ENCODE measurements at regions not wholly inside any gene's neighbourhood (a gene's known extent, or its start where the extent isn't known, plus 50 kb on each side); places are given as distances from the start of the nearest gene placed in this dataset.

DNA sequence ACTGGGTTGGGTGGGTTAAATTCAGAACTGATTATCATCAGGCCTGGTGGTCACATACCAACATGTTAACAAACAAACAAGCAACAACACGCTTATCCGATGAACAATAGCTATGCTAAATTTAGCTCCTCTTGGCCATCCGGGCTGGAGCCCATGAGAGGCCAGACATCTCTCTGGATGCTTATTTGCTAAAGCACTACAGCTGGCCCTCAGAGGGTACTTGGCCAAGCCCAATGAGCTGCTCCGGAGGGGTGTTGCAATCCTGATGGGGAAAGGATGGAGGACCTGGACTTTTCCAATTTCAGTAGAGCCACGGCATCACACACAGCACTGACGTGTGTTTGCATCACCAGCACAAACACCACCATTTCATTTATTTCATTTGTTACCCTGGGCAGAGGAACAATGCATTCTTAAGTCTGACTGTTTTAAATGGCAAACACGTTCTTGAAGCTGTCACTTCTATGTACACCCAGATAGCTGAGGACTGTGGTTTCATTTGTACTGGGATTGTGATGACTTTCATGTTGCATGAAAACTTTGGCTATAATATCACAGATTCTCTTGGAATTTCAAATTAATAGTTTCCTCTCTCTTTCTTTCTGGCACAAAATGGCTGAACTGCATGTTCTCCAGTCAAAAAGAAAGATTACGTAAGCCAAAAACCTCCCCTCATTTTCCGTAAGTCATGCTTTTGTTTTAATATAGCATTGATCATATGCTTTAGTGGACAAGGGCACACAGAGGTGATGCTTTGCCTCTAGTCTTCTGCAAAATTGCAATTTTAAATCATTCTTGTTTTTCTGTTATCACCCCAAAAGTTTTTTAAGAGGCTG lies 359.8 kb upstream of the KAZN start:
- peaks cover 0 to 2% (median 0%) of the 10 kb centered on the region in 3 donors for H3K4me1 ChIP-seq (ENCODE audit: control insufficient read depth in 3 of 3, insufficient read depth in 2 of 3, low read depth in 1 of 3, low read length in 2 of 3)
- H3K4me3 ChIP-seq (ENCODE audit: low read depth in 1 of 3, low read length in 3 of 3) = no peak overlapping the region
- DNase-seq (no peak), FAIRE-seq (no peak)
- no peaks in the 10 kb centered on the region for H3K36me3 ChIP-seq (ENCODE audit: control insufficient read depth in 3 of 3, insufficient read depth in 2 of 3, low read depth in 1 of 3, low read length in 3 of 3)
- peak overlapping the region in 1 of 3 donors; percentile 33 for H3K27ac ChIP-seq (ENCODE audit: low read depth in 1 of 3, low read length in 2 of 3)
- no peaks in the 10 kb centered on the region for H3K27me3 ChIP-seq (ENCODE audit: control insufficient read depth in 3 of 3, insufficient read depth in 3 of 3, low read length in 3 of 3)
- WGBS, 3 donors = 69 to 90% (median 84%) methylated on average over 9 of the region's 9 CpGs
- no peaks in the 10 kb centered on the region for H3K9me3 ChIP-seq (ENCODE audit: control insufficient read depth in 2 of 2, insufficient read depth in 1 of 2, low read depth in 1 of 2, low read length in 1 of 2)

DNA sequence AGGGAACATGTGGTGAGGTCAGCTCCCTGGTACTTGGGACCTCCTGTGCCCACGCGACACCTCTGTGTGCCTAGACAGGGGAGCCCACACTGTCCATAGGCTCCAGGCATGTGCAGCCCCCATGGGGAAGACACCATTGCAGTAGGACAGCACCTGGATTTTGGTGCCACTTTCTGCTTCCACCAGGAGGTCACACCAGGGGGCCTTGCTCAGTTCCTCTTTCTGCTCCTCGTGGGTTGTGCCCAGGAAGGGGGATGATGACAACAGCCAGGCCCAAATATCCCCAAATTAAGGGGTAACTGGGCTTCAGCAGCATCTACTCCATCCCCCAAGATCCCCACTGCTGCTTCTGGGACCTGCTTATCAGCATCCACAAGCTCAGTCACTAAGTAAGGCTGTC lies 358.2 kb upstream of the KAZN start:
- Histone ChIP-seq H3K36me3 (ENCODE audit: control insufficient read depth in 3 of 3, insufficient read depth in 2 of 3, low read depth in 1 of 3, low read length in 3 of 3) (no peaks in the 10 kb centered on the region), H3K4me3 (ENCODE audit: low read depth in 1 of 3, low read length in 3 of 3) (no peak overlapping the region), H3K9me3 (ENCODE audit: control insufficient read depth in 2 of 2, insufficient read depth in 1 of 2, low read depth in 1 of 2, low read length in 1 of 2) (no peaks in the 10 kb centered on the region), H3K27me3 (ENCODE audit: control insufficient read depth in 3 of 3, insufficient read depth in 3 of 3, low read length in 3 of 3) (no peaks in the 10 kb centered on the region), H3K27ac (ENCODE audit: low read depth in 1 of 3, low read length in 2 of 3) (peak overlapping the region in 1 of 3 donors; percentile 49), H3K4me1 (ENCODE audit: control insufficient read depth in 3 of 3, insufficient read depth in 2 of 3, low read depth in 1 of 3, low read length in 2 of 3) (peaks cover 0 to 2% (median 0%) of the 10 kb centered on the region in 3 donors)
- FAIRE-seq (no peak), DNase-seq (no peak)
- 84 to 88% (median 86%) methylated on average over 3 of the region's 3 CpGs for WGBS, 3 donors

DNA sequence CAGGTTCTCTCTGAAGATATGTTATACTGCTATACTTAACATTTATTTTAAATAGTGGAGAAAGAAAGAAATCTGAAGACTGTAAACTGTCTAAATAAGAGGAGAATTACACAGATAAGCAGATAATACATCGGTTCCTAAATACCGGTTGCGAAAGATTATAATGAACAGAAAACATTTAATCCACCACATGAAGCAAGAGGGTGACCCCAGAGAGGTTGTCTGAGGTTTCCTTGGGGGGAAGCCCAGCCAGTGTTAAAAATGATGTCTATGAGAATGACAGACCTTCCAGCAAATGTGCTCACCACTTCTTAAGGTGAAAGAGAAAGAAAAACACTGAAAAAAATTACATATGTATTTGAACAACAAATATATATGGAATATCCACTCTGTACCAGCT lies 356.4 kb upstream of the KAZN start:
- DNase-seq (no peak), FAIRE-seq (no peak)
- 71 to 81% (median 77%) methylated on average over 3 of the region's 3 CpGs for WGBS, 3 donors
- Histone ChIP-seq H3K4me3 (ENCODE audit: low read depth in 1 of 3, low read length in 3 of 3) (no peak overlapping the region), H3K4me1 (ENCODE audit: control insufficient read depth in 3 of 3, insufficient read depth in 2 of 3, low read depth in 1 of 3, low read length in 2 of 3) (peaks cover 0 to 2% (median 0%) of the 10 kb centered on the region in 3 donors), H3K27me3 (ENCODE audit: control insufficient read depth in 3 of 3, insufficient read depth in 3 of 3, low read length in 3 of 3) (no peaks in the 10 kb centered on the region), H3K9me3 (ENCODE audit: control insufficient read depth in 2 of 2, insufficient read depth in 1 of 2, low read depth in 1 of 2, low read length in 1 of 2) (no peaks in the 10 kb centered on the region), H3K27ac (ENCODE audit: low read depth in 1 of 3, low read length in 2 of 3) (peak overlapping the region in 1 of 3 donors; percentile 11), H3K36me3 (ENCODE audit: control insufficient read depth in 3 of 3, insufficient read depth in 2 of 3, low read depth in 1 of 3, low read length in 3 of 3) (no peaks in the 10 kb centered on the region)

DNA sequence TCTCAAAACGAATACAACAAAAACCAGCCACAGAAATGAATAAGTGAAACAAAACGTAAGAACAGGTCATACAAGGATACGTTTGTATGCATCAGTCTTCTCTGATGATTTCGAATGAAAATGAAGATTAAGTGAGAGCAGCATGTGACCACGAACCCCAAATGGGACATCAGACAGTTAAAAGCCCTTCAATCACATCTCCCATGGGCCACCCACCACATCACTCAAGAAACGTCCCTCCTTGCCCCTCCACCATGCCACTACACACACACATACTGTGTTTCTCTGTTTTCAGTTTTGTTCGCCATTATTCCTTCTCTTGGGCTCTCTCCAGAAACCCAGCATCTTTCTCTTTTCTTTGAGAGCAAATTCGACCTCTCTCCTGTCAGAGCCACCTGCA lies 355.6 kb upstream of the KAZN start:
- no peak overlapping the region for H3K4me3 ChIP-seq (ENCODE audit: low read depth in 1 of 3, low read length in 3 of 3)
- peak overlapping the region in 1 of 3 donors; percentile 32 for H3K27ac ChIP-seq (ENCODE audit: low read depth in 1 of 3, low read length in 2 of 3)
- H3K27me3 ChIP-seq (ENCODE audit: control insufficient read depth in 3 of 3, insufficient read depth in 3 of 3, low read length in 3 of 3) = no peaks in the 10 kb centered on the region
- H3K4me1 ChIP-seq (ENCODE audit: control insufficient read depth in 3 of 3, insufficient read depth in 2 of 3, low read depth in 1 of 3, low read length in 2 of 3) = peaks cover 0 to 2% (median 0%) of the 10 kb centered on the region in 3 donors
- no peak for DNase-seq
- 76 to 86% (median 76%) methylated on average over 8 of the region's 8 CpGs for WGBS, 3 donors
- no peaks in the 10 kb centered on the region for H3K36me3 ChIP-seq (ENCODE audit: control insufficient read depth in 3 of 3, insufficient read depth in 2 of 3, low read depth in 1 of 3, low read length in 3 of 3)
- no peaks in the 10 kb centered on the region for H3K9me3 ChIP-seq (ENCODE audit: control insufficient read depth in 2 of 2, insufficient read depth in 1 of 2, low read depth in 1 of 2, low read length in 1 of 2)
- no peak for FAIRE-seq

DNA sequence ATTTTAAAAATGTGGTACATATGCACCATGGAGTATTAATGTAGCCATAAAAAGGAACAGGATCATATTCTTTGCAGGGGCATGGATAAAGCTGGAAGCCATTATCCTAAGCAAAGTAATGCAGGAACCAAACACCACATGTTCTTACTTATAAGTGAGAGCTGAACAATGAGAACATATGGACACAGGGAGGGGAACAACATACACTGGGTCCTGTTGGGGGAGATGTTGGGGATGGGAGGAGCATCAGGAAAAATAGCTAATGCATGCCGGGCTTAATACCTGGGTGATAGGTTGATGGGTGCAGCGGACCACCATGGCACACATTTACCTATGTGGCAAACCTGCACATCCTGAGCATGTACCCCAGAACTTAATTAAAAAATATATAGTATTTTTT lies 352.5 kb upstream of the KAZN start:
- H3K4me3 ChIP-seq (ENCODE audit: low read depth in 1 of 3, low read length in 3 of 3) = no peak overlapping the region
- DNase-seq (no peak), FAIRE-seq (no peak)
- 91 to 100% (median 92%) methylated on average over 2 of the region's 2 CpGs for WGBS, 3 donors
- no peaks in the 10 kb centered on the region for H3K36me3 ChIP-seq (ENCODE audit: control insufficient read depth in 3 of 3, insufficient read depth in 2 of 3, low read depth in 1 of 3, low read length in 3 of 3)
- no peaks in the 10 kb centered on the region for H3K9me3 ChIP-seq (ENCODE audit: control insufficient read depth in 2 of 2, insufficient read depth in 1 of 2, low read depth in 1 of 2, low read length in 1 of 2)
- H3K27me3 ChIP-seq (ENCODE audit: control insufficient read depth in 3 of 3, insufficient read depth in 3 of 3, low read length in 3 of 3) = no peaks in the 10 kb centered on the region
- no peak overlapping the region for H3K27ac ChIP-seq (ENCODE audit: low read depth in 1 of 3, low read length in 2 of 3)
- H3K4me1 ChIP-seq (ENCODE audit: control insufficient read depth in 3 of 3, insufficient read depth in 2 of 3, low read depth in 1 of 3, low read length in 2 of 3) = peaks cover 0 to 2% (median 0%) of the 10 kb centered on the region in 3 donors

DNA sequence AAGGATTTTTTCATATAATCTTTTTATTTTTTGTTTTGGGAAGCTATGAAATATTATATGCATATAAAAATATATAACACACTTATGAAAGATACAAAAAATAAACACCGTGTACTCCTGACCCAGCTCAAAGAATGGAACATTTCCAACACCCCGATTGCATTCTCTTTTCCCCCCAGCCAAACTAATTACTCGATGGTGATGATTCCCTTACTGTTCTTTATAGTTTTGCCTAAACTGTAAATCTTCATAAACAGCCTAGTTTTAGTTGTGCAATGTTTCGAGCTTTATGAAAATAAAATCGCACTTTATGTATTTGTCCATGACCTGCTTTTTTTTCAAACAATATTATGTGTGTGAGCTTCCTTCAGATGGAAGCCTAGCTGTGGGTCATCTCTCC lies 352.0 kb upstream of the KAZN start:
- FAIRE-seq (no peak), DNase-seq (no peak)
- Histone ChIP-seq H3K4me1 (ENCODE audit: control insufficient read depth in 3 of 3, insufficient read depth in 2 of 3, low read depth in 1 of 3, low read length in 2 of 3) (peaks cover 0 to 2% (median 0%) of the 10 kb centered on the region in 3 donors), H3K27ac (ENCODE audit: low read depth in 1 of 3, low read length in 2 of 3) (no peak overlapping the region), H3K9me3 (ENCODE audit: control insufficient read depth in 2 of 2, insufficient read depth in 1 of 2, low read depth in 1 of 2, low read length in 1 of 2) (no peaks in the 10 kb centered on the region), H3K4me3 (ENCODE audit: low read depth in 1 of 3, low read length in 3 of 3) (no peak overlapping the region), H3K27me3 (ENCODE audit: control insufficient read depth in 3 of 3, insufficient read depth in 3 of 3, low read length in 3 of 3) (no peaks in the 10 kb centered on the region), H3K36me3 (ENCODE audit: control insufficient read depth in 3 of 3, insufficient read depth in 2 of 3, low read depth in 1 of 3, low read length in 3 of 3) (no peaks in the 10 kb centered on the region)
- 70 to 89% (median 87%) methylated on average over 5 of the region's 5 CpGs for WGBS, 3 donors

DNA sequence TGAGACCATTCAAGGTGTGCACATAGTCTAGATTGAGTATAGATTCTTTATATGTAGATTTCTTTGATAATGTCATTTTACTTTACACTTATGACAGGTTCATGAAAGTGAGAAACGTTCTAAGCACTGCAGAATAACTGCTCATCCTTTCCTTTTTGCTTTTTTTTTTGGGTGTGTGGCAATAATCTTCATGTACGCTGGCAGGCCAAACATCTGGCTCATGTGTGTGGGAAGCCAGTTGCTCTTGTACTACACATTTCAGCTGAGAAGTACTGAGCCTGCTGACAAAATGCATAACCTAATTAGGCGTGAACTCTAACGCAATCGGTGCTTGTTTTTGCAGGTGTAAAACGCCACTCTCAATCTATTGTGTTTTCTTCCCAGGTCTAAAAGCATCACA lies 350.8 kb upstream of the KAZN start:
- Histone ChIP-seq H3K9me3 (ENCODE audit: control insufficient read depth in 2 of 2, insufficient read depth in 1 of 2, low read depth in 1 of 2, low read length in 1 of 2) (no peaks in the 10 kb centered on the region), H3K4me3 (ENCODE audit: low read depth in 1 of 3, low read length in 3 of 3) (no peak overlapping the region), H3K36me3 (ENCODE audit: control insufficient read depth in 3 of 3, insufficient read depth in 2 of 3, low read depth in 1 of 3, low read length in 3 of 3) (no peaks in the 10 kb centered on the region), H3K4me1 (ENCODE audit: control insufficient read depth in 3 of 3, insufficient read depth in 2 of 3, low read depth in 1 of 3, low read length in 2 of 3) (no peaks in the 10 kb centered on the region), H3K27me3 (ENCODE audit: control insufficient read depth in 3 of 3, insufficient read depth in 3 of 3, low read length in 3 of 3) (no peaks in the 10 kb centered on the region), H3K27ac (ENCODE audit: low read depth in 1 of 3, low read length in 2 of 3) (no peak overlapping the region)
- DNase-seq = no peak
- WGBS, 3 donors = 85 to 93% (median 90%) methylated on average over 6 of the region's 6 CpGs
- no peak for FAIRE-seq

DNA sequence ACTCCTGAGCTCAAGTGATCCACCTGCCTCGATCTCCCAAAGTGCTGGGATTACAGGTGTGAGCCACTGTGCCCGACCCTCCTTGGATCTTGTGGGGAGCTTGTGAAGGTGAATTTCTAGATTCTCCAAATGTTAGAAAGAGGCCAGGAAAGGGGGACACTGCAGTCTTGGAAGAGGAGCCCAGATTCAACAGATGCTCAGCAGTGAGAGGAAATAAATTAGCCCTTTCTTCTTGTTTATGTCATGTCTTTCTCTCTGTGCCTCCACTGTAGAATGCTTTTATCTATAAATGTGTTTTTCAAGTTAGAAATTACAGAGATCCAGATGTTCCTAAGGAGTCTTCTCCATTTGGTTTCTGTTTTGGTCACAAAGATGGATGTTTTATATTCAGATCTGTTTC lies 346.6 kb upstream of the KAZN start:
- Histone ChIP-seq H3K27ac (ENCODE audit: low read depth in 1 of 3, low read length in 2 of 3) (no peak overlapping the region), H3K36me3 (ENCODE audit: control insufficient read depth in 3 of 3, insufficient read depth in 2 of 3, low read depth in 1 of 3, low read length in 3 of 3) (no peaks in the 10 kb centered on the region), H3K4me3 (ENCODE audit: low read depth in 1 of 3, low read length in 3 of 3) (no peak overlapping the region), H3K27me3 (ENCODE audit: control insufficient read depth in 3 of 3, insufficient read depth in 3 of 3, low read length in 3 of 3) (no peaks in the 10 kb centered on the region), H3K9me3 (ENCODE audit: control insufficient read depth in 2 of 2, insufficient read depth in 1 of 2, low read depth in 1 of 2, low read length in 1 of 2) (no peaks in the 10 kb centered on the region), H3K4me1 (ENCODE audit: control insufficient read depth in 3 of 3, insufficient read depth in 2 of 3, low read depth in 1 of 3, low read length in 2 of 3) (no peaks in the 10 kb centered on the region)
- no peak for DNase-seq
- FAIRE-seq = no peak
- 75 to 98% (median 83%) methylated on average over 2 of the region's 2 CpGs for WGBS, 3 donors

DNA sequence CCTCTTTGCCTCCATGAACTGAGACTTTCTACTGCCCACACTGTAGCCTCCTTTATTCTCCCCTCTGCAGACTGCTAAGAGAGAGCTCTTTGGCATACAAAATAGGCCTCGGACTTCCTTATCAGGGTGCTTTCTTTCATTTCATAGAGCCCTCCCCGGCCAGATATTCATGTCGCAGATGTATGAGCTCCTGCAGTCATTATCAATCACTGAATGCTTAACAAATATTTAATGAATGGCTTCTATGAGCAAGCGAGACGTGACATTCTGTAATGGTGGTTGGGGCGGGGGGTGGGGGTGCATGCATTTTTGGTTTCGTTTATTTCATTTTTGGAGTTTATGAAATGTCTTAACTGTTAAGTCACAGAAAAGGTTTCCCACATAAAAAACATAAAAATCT lies 344.8 kb upstream of the KAZN start:
- no peaks in the 10 kb centered on the region for H3K4me1 ChIP-seq (ENCODE audit: control insufficient read depth in 3 of 3, insufficient read depth in 2 of 3, low read depth in 1 of 3, low read length in 2 of 3)
- no peak overlapping the region for H3K27ac ChIP-seq (ENCODE audit: low read depth in 1 of 3, low read length in 2 of 3)
- no peak overlapping the region for H3K4me3 ChIP-seq (ENCODE audit: low read depth in 1 of 3, low read length in 3 of 3)
- H3K36me3 ChIP-seq (ENCODE audit: control insufficient read depth in 3 of 3, insufficient read depth in 2 of 3, low read depth in 1 of 3, low read length in 3 of 3) = no peaks in the 10 kb centered on the region
- WGBS, 3 donors = 71 to 90% (median 85%) methylated on average over 7 of the region's 7 CpGs
- no peaks in the 10 kb centered on the region for H3K9me3 ChIP-seq (ENCODE audit: control insufficient read depth in 2 of 2, insufficient read depth in 1 of 2, low read depth in 1 of 2, low read length in 1 of 2)
- DNase-seq = no peak
- H3K27me3 ChIP-seq (ENCODE audit: control insufficient read depth in 3 of 3, insufficient read depth in 3 of 3, low read length in 3 of 3) = no peaks in the 10 kb centered on the region
- FAIRE-seq = no peak

All from small intestine (tissue), 7 donors.